Lower leg skin (tissue), 4 donors: ENCODE measurements at regions not wholly inside any gene's neighbourhood (a gene's known extent, or its start where the extent isn't known, plus 50 kb on each side); places are given as distances from the start of the nearest gene placed in this dataset.

Experiments used
- DNase-seq, 2 donors: peaks; one replicate each; pipeline ENCODE4 v3.0.0-alpha.2; 2019; ENCODE audit warnings: low spot score in 2 of 2
- H3K4me3 ChIP-seq: fragments of 200-600 bp; sonication (generic); 2 replicates; pipeline ENCODE4 v1.5.1; 2017; ENCODE audit warnings: mild to moderate bottlenecking, low read depth; ENCODE audit not compliant: poor library complexity, severe bottlenecking
- CTCF ChIP-seq, 3 donors: fragments of 450-650 bp; IDR thresholded peaks; one replicate each; pipeline ENCODE4 v1.5.1; 2016; ENCODE audit warnings: antibody characterized with exemption in 3 of 3, mild to moderate bottlenecking in 3 of 3, moderate library complexity in 2 of 3
- POLR2A ChIP-seq, 2 donors: fragments of 450-650 bp; IDR thresholded peaks; one replicate each; pipeline ENCODE4 v1.6.1; 2016 to 2017; ENCODE audit warnings: antibody characterized with exemption in 2 of 2, mild to moderate bottlenecking in 1 of 2, moderate library complexity in 1 of 2
- WGBS, 2 donors: methylation state at CpG; one replicate each; pipeline ENCODE4 v1.1.5; 2018; 5-methylcytosine and 5-hydroxymethylcytosine counted together
- intact Hi-C: fragments of 100-400 bp; cut with DNase I; formaldehyde crosslinking; loops from one replicate; pipeline ENCODE4 v1.15.0; 2023; ENCODE audit warnings: low total_unique reads

- WGBS, 2 donors: 67 to 70% methylated on average over 6 of the region's 6 CpGs
- DNase-seq: no peak
- intact Hi-C loops: no loop called here
- no peak overlapping the region for H3K4me3 ChIP-seq
- TF ChIP-seq CTCF (IDR thresholded peaks at IDR 0.05) (no peak), POLR2A (IDR thresholded peaks at IDR 0.05) (no peak)
Measured at GRCh38 chr2:6498841-6499240, 366.9 kb downstream of the CMPK2 start.

- DNase-seq: no peak
- 72 to 81% methylated on average over 2 of the region's 2 CpGs for WGBS, 2 donors
- H3K4me3 ChIP-seq: no peak overlapping the region
- intact Hi-C loops: no loop called here
- TF ChIP-seq POLR2A (IDR thresholded peaks at IDR 0.05) (no peak), CTCF (IDR thresholded peaks at IDR 0.05) (no peak)
Measured at GRCh38 chr2:6499691-6500090, 366.0 kb downstream of the CMPK2 start.

- H3K4me3 ChIP-seq: no peak overlapping the region
- WGBS, 2 donors: 16 to 19% methylated on average over 6 of the region's 6 CpGs
- no peak for DNase-seq
- TF ChIP-seq CTCF (IDR thresholded peaks at IDR 0.05): no peak
- no peak for TF ChIP-seq POLR2A (IDR thresholded peaks at IDR 0.05)
- intact Hi-C loops: no loop called here
Measured at GRCh38 chr2:6506361-6506794, 359.3 kb downstream of the CMPK2 start.

GRCh38 chr2:6506859-6507258 is 358.8 kb downstream of the CMPK2 start:
- TF ChIP-seq CTCF (IDR thresholded peaks at IDR 0.05) (no peak), POLR2A (IDR thresholded peaks at IDR 0.05) (no peak)
- 65 to 73% methylated on average over 6 of the region's 6 CpGs for WGBS, 2 donors
- no peak for DNase-seq
- H3K4me3 ChIP-seq: no peak overlapping the region
- intact Hi-C loops: no loop called here

GRCh38 chr2:6510532-6510931 is 355.2 kb downstream of the CMPK2 start:
- no peak for DNase-seq
- TF ChIP-seq CTCF (IDR thresholded peaks at IDR 0.05) (no peak), POLR2A (IDR thresholded peaks at IDR 0.05) (no peak)
- no peak overlapping the region for H3K4me3 ChIP-seq
- 59 to 71% methylated on average over 1 of the region's 1 CpG for WGBS, 2 donors
- intact Hi-C loops: no loop called here

- no peak for DNase-seq
- intact Hi-C loops: no loop called here
- 88 to 94% methylated on average over 2 of the region's 2 CpGs for WGBS, 2 donors
- TF ChIP-seq CTCF (IDR thresholded peaks at IDR 0.05) (no peak), POLR2A (IDR thresholded peaks at IDR 0.05) (no peak)
- H3K4me3 ChIP-seq: no peak overlapping the region
Measured at GRCh38 chr2:6512589-6512988, 353.1 kb downstream of the CMPK2 start.
